KMS-11 (cell line): ENCODE measurements at regions not wholly inside any gene's neighbourhood (a gene's known extent, or its start where the extent isn't known, plus 50 kb on each side); places are given as distances from the start of the nearest gene placed in this dataset.

Source experiments
- H2AFZ ChIP-seq: fragments of 200-600 bp; sonication (generic); 2 replicates; pipeline ENCODE4 v1.6.1; 2016; ENCODE audit warnings: antibody characterized with exemption, mixed run types, low read depth
- H3K27ac ChIP-seq: fragments of 200-600 bp; sonication (generic); 2 replicates; pipeline ENCODE4 v1.6.1; 2016; ENCODE audit warnings: mild to moderate bottlenecking, mixed run types
- H3K27me3 ChIP-seq: fragments of 200-600 bp; sonication (generic); 2 replicates; pipeline ENCODE4 v1.6.1; 2017; ENCODE audit warnings: mild to moderate bottlenecking, low read depth, mixed run types, moderate library complexity; ENCODE audit not compliant: insufficient read depth
- H3K36me3 ChIP-seq: fragments of 200-600 bp; sonication (generic); 2 replicates; pipeline ENCODE4 v1.6.1; 2017; ENCODE audit warnings: mild to moderate bottlenecking, mixed run types; ENCODE audit not compliant: insufficient read depth
- H3K4me1 ChIP-seq: fragments of 200-600 bp; sonication (generic); 2 replicates; pipeline ENCODE4 v1.6.1; 2016; ENCODE audit warnings: mild to moderate bottlenecking, low read depth, mixed run types; ENCODE audit not compliant: poor library complexity, severe bottlenecking
- H3K4me2 ChIP-seq: fragments of 200-600 bp; sonication (generic); 2 replicates; pipeline ENCODE4 v1.7.0; 2016; ENCODE audit warnings: mild to moderate bottlenecking, mixed run types
- H3K4me3 ChIP-seq: fragments of 200-600 bp; sonication (generic); IDR thresholded peaks from 2 replicates; pipeline ENCODE4 v1.6.1; 2017; ENCODE audit warnings: low read depth, low read length, mixed read lengths; ENCODE audit not compliant: insufficient read depth
- H3K79me2 ChIP-seq: fragments of 200-600 bp; sonication (generic); 2 replicates; pipeline ENCODE4 v1.6.1; 2016; ENCODE audit warnings: low read depth, mixed run types; ENCODE audit not compliant: insufficient read depth
- H3K9ac ChIP-seq: fragments of 200-600 bp; sonication (generic); 2 replicates; pipeline ENCODE4 v1.6.1; 2016; ENCODE audit warnings: mild to moderate bottlenecking, mixed run types
- H4K20me1 ChIP-seq: fragments of 200-600 bp; sonication (generic); 2 replicates; pipeline ENCODE4 v1.6.1; 2016; ENCODE audit warnings: mild to moderate bottlenecking, mixed run types; ENCODE audit not compliant: insufficient read depth
- TF ChIP-seq, protein P1 (sequence below): fragments of 200-600 bp; sonication (generic); conservative IDR thresholded peaks from 2 replicates; pipeline ENCODE4 v1.6.1; 2017; ENCODE audit warnings: low read depth, mild to moderate bottlenecking, antibody characterized with exemption, low read length, moderate library complexity, mixed read lengths

DNA sequence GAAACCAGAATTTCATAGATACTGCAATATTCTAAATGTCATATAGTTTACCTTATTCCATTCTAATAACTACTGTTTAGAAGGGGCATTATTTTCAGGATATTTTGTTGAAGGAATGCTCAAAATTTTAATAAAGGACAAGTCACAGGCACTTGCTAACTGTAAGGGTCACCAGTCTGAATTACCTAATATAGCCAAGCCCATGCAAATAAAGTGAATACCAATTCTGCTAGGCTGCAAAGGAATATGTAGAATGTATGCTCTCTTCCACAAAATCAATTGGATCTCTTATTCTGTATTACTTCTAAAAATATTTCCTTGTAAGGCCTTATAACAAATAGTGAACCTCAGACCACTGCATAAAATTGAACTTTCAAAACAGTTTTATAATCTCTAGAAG, 52.3 kb upstream of the FAT4 start:
- Histone ChIP-seq H3K27ac (no peak overlapping the region), H3K4me2 (no peak overlapping the region), H3K27me3 (no peaks in the 10 kb centered on the region), H3K9ac (no peak overlapping the region), H3K4me3 (no peak overlapping the region), H4K20me1 (no peaks in the 10 kb centered on the region), H3K4me1 (no peaks in the 10 kb centered on the region), H3K36me3 (no peaks in the 10 kb centered on the region), H3K79me2 (no peaks in the 10 kb centered on the region), H2AFZ (no peak overlapping the region)
- TF ChIP-seq, protein P1, sequence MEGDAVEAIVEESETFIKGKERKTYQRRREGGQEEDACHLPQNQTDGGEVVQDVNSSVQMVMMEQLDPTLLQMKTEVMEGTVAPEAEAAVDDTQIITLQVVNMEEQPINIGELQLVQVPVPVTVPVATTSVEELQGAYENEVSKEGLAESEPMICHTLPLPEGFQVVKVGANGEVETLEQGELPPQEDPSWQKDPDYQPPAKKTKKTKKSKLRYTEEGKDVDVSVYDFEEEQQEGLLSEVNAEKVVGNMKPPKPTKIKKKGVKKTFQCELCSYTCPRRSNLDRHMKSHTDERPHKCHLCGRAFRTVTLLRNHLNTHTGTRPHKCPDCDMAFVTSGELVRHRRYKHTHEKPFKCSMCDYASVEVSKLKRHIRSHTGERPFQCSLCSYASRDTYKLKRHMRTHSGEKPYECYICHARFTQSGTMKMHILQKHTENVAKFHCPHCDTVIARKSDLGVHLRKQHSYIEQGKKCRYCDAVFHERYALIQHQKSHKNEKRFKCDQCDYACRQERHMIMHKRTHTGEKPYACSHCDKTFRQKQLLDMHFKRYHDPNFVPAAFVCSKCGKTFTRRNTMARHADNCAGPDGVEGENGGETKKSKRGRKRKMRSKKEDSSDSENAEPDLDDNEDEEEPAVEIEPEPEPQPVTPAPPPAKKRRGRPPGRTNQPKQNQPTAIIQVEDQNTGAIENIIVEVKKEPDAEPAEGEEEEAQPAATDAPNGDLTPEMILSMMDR = no peak

DNA sequence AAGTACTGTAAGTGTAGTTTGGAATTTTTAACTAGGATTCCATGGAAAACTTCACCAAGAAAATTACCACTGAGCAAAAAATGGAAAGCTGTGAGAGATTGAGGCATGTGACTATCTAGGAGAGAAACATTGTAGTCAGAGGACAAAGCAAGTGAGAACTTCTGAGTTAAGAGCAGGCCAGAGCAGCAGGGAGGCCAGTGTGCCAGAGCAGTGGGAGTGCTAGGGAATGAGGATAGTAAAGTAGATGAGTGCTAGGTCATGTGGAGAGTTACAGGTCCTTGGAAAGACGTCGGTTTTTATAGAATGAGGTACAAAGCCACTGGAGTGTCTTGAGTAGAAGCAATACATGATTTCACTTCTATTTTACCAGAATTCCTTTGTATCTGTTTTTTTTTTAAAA, 52.7 kb upstream of the FAT4 start:
- H3K9ac ChIP-seq = no peak overlapping the region

DNA sequence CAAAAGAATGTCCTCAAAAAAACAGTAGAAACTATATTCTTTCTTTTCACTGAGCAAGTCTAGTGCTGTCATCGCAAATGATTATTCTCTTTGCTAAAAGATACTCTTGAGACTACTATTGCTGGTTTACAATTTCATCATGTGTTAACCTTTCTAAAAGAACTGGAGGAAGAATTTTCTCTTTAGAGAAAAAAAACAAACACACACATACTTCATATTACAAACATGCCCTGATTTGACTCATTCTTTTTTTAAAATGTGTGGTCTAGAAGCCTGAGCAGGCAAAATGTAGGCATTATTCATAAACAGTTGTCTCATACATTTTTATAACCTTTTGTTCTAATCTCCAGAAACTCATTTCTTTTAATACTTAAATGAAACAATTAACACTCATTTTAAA, 60.6 kb upstream of the FAT4 start:
- H4K20me1 ChIP-seq = no peaks in the 10 kb centered on the region
- H3K27me3 ChIP-seq = no peaks in the 10 kb centered on the region
- H2AFZ ChIP-seq = no peak overlapping the region
- no peaks in the 10 kb centered on the region for H3K4me1 ChIP-seq
- no peak overlapping the region for H3K27ac ChIP-seq
- H3K9ac ChIP-seq = no peak overlapping the region
- H3K4me3 ChIP-seq = no peak overlapping the region
- TF ChIP-seq, protein P1 = no peak
- H3K79me2 ChIP-seq = no peaks in the 10 kb centered on the region
- no peaks in the 10 kb centered on the region for H3K36me3 ChIP-seq
- no peak overlapping the region for H3K4me2 ChIP-seq

More for the DNA sequence above, 52.7 kb upstream of the FAT4 start:
- H3K4me3 ChIP-seq = no peak overlapping the region
- H3K4me1 ChIP-seq = no peaks in the 10 kb centered on the region
- TF ChIP-seq, protein P1 = no peak
- H3K27me3 ChIP-seq = no peaks in the 10 kb centered on the region
- no peaks in the 10 kb centered on the region for H4K20me1 ChIP-seq
- no peak overlapping the region for H2AFZ ChIP-seq
- H3K4me2 ChIP-seq = no peak overlapping the region
- H3K79me2 ChIP-seq = no peaks in the 10 kb centered on the region
- H3K27ac ChIP-seq = no peak overlapping the region
- H3K36me3 ChIP-seq = no peaks in the 10 kb centered on the region

DNA sequence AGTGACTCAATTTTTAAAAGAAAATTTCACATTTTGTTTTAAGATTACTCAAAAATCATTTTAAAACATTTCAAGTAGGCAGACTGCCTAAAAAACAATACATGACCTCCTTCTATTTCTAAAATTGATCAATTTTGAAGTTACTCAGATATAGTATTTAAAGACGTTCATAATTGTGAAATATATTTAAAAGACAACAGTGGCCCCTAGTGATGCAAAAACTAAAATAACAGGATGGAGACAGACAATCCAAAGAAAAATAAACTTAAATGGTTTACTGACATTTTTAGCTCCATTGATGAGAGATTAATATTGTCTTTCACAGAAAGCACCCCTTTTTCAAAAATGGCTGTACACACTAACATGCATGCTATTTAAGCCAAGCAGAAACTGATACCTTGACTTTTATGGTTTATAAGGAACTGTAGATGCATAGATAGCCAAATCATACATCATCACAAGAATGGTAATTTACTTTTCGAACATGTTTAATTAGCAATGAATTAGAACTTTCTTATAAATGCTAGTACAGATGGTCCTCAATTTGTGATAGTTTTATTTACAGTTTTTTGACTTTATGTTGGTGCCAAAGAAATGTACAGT, 69.8 kb upstream of the FAT4 start:
- no peak overlapping the region for H3K4me2 ChIP-seq
- H3K36me3 ChIP-seq = no peaks in the 10 kb centered on the region
- no peak overlapping the region for H3K27ac ChIP-seq
- TF ChIP-seq, protein P1 = peak; percentile 69
- H3K27me3 ChIP-seq = no peaks in the 10 kb centered on the region
- no peaks in the 10 kb centered on the region for H4K20me1 ChIP-seq
- H3K9ac ChIP-seq = no peak overlapping the region
- no peak overlapping the region for H2AFZ ChIP-seq
- H3K79me2 ChIP-seq = no peaks in the 10 kb centered on the region
- no peaks in the 10 kb centered on the region for H3K4me1 ChIP-seq
- H3K4me3 ChIP-seq = no peak overlapping the region
